GM20000 (cell line): ENCODE measurements at regions not wholly inside any gene's neighbourhood (a gene's known extent, or its start where the extent isn't known, plus 50 kb on each side); places are given as distances from the start of the nearest gene placed in this dataset.

ENCODE experiments used
- DNase-seq: peaks from one replicate; pipeline ENCODE4 v3.0.0; 2012; ENCODE audit warnings: low spot score
- TF ChIP-seq, protein P1 (sequence below): IDR thresholded peaks from 2 replicates; pipeline ENCODE4 v1.5.1; 2012; ENCODE audit warnings: mild to moderate bottlenecking, control low read depth; ENCODE audit errors: extremely low read depth, missing control alignments

DNA sequence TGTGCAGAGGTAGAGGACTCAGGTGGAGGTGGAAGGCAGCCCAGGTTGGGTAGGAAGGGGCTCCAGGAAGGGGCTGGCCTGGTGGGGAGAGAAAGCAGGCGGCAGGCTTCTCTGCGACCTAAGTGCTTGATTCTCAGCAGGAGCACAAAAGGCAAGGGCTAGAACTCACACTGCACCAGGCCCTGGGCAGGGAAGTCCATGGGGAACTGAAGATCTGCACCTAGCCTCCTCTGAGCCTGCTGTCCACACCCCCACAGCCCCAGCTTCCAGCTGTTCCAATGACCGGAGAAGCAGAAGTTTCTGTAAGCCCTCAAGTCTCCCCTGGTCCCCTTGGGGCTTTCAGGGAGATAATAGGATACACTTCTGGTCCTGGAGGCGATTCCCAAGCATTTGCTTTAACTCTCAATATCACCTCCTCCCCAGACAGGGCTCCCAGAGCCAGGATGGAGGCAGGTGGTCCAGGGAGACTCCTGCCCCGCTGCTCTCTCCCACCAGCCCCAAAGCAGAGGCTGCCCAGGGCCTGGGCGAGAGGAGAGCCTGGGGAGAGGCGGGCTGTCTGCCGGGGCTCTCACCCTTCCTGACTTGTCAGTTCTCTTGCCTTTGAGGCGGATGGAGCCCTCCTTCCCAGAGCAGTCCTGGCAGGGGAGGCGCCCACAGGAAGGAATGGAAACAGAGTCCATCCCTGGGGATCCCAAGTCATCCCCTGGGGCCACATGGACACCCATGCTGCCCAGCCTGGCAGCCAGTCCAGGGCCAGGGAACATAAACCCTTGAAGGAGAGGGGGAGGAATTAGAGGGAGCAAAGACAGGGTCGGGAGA is 126.0 kb downstream of the RBFOX3 start:
- no peak for DNase-seq
- TF ChIP-seq, protein P1, sequence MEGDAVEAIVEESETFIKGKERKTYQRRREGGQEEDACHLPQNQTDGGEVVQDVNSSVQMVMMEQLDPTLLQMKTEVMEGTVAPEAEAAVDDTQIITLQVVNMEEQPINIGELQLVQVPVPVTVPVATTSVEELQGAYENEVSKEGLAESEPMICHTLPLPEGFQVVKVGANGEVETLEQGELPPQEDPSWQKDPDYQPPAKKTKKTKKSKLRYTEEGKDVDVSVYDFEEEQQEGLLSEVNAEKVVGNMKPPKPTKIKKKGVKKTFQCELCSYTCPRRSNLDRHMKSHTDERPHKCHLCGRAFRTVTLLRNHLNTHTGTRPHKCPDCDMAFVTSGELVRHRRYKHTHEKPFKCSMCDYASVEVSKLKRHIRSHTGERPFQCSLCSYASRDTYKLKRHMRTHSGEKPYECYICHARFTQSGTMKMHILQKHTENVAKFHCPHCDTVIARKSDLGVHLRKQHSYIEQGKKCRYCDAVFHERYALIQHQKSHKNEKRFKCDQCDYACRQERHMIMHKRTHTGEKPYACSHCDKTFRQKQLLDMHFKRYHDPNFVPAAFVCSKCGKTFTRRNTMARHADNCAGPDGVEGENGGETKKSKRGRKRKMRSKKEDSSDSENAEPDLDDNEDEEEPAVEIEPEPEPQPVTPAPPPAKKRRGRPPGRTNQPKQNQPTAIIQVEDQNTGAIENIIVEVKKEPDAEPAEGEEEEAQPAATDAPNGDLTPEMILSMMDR, result no peak

DNA sequence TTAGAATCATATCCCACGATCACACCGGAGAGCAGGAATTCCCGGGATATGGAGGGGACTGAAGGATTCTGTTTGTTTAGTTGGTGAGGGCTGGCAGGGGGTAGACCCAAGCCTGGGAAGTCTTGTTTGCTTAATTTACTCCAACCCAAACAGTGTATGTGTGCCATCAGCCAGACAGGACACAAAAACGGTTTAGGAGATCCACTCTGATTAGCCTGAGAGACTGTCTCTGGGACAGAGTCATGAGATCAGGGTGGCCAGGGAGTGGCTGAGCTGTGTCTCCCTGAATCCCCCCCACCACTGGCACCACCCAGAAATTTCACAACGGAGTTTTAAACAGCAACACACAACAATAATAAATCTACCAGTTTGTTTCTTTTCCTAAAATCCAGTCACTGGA is 127.0 kb downstream of the RBFOX3 start:
- TF ChIP-seq, protein P1, result no peak

GRCh38 chr17:79482727-79483521 is 127.9 kb downstream of the RBFOX3 start:
- DNase-seq, result no peak
- TF ChIP-seq, protein P1, result no peak

More for the DNA sequence above, 127.0 kb downstream of the RBFOX3 start:
- DNase-seq, result no peak

GRCh38 chr17:79479876-79480275 is 131.0 kb downstream of the RBFOX3 start:
- no peak for DNase-seq
- TF ChIP-seq, protein P1, result no peak

DNA sequence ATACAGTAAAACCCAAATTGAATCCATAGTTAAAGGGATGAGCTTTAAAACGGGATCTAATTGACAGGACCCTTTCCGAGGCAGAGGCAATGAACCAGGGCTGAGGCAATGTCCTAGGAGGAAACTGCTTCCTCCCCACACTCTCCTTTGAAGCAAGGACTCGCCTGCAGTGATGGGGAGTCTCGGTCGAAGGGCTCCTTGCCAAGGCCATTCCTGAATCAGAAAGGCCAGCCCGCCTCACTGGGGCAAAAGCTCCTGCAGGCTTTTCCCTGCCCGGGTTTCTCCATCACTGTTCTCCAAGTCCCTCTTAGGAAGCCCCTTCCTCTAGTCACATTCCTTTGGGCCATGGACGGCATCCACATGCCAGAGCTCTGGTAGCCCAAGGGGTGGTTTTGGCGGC is 132.0 kb downstream of the RBFOX3 start:
- no peak for DNase-seq
- TF ChIP-seq, protein P1, result no peak

- TF ChIP-seq, protein P1, result no peak
- no peak for DNase-seq
Measured at GRCh38 chr17:79478051-79478461, 132.8 kb downstream of the RBFOX3 start.

- TF ChIP-seq, protein P1, result no peak
- DNase-seq, result no peak
Measured at GRCh38 chr17:79476074-79476652, 134.7 kb downstream of the RBFOX3 start.
